Suppressor macrophage treated with lipopolysaccharide for 1 hour (primary cell): ENCODE measurements at regions not wholly inside any gene's neighbourhood (a gene's known extent, or its start where the extent isn't known, plus 50 kb on each side); places are given as distances from the start of the nearest gene placed in this dataset.
"Not testable (repeated sequence)": the region's sequence is repeated elsewhere in the genome, so short reads cannot be mapped to it uniquely, and the experiment has no call there.

Experiments
- DNase-seq, 3 donors: peaks; one replicate each; pipeline ENCODE4 v3.0.0-alpha.2; 2020 to 2022

DNA sequence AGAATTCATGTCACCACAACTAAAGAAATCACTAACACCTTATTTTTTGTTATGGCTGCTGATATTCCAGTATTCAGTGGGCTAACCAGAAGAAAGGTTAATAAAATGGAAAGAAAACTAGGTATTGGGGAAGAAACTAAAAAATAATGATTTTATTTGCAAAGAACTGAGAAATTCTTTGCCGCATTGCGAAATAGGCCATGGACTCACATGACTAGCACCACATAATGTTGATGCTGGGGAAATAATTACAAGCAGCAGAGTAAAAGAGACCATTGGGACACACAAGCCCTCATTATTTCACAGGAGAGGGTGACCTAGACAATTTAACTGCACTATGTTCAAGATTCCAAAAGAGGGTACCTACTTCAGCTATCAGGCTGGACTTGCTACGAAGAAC is 1411.5 kb downstream of the SLITRK5 start:
- no peak for DNase-seq

DNA sequence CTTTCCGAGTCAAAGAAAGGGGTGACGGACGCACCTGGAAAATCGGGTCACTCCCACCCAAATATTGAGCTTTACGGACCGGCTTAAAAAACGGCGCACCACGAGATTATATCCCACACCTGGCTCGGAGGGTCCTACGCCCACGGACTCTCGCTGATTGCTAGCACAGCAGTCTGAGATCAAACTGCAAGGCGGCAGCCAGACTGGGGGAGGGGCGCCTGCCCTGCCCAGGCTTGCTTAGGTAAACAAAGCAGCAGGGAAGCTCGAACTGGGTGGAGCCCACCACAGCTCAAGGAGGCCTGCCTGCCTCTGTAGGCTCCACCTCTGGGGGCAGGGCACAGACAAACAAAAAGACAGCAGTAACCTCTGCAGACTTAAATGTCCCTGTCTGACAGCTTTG is 1416.9 kb downstream of the SLITRK5 start:
- not testable (repeated sequence) for DNase-seq

DNA sequence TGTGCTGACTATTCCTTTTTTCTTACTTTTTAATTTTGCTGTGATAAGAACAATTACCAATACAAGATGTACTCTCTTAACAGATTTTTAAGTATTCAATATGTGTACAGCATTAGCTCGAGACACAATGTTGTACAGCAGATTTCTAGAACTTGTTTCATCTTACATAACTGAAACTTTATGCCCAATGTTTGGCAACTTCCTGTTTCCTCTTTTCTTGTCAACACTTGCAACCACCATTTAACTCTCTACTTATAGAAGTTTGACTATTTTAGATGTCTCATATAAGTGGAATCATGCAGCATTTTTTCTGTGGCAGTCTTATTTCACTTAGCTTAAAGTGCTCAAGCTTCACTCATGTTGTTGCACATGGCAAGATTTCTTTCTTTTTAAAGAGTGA is 1426.8 kb downstream of the SLITRK5 start:
- peak in 2 of 3 donors; percentile 2 to 20 for DNase-seq

DNA sequence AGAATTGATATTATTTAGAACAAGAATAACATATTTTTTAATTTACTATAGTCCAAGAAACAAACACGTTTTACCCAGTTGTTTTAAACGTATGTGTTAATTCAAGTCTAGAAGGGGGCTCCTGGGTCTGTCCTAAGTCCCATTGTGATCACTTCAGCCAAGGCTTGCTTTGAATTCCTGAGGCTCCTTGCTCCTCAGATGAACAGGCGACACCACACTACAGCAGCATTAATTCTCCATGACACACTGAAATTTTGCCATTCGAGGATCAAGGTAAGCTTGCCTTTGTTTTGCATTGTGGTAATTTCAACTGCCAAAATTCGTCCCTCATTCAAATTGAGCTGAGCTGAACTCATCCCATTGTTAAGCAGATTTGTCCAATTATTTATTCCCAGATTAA is 1442.6 kb downstream of the SLITRK5 start:
- no peak for DNase-seq

DNA sequence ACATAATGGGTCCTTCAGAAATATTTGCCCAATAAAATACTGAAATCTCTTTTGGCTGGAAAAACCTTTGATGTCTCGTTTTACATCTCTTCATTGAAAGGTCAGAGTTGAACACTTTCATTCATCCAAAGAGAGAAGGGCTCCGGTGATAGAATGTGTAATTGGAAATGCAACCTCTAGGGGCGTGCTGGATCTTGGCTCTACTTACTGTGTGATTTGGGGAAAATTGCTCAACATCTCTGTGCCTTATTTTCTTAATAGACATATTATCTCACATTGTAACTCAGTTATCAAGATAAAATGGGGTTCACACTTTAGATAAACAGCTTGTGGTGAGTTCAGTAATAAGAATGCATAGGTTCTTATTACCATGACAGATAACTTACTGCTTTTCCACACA is 1444.1 kb downstream of the SLITRK5 start:
- DNase-seq, result no peak

DNA sequence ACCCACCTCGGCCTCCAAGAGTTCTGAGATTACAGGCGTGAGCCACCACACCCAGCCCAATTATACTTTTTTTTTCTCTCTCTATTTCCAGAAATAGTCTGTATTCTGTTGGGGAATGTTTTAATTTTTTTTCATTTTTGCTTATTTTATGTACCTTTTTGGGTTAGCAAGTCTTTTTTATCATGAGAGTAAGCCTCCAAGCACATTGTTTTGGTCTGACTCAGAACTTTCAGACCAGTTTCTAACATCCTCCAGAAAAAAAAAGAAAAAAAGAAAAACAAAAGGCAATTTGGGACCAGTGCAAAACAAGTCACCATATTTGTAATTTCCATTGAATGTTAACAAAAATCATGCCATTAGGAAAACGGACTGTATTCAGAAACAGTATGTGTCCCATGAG is 1465.5 kb downstream of the SLITRK5 start:
- DNase-seq, result no peak

DNA sequence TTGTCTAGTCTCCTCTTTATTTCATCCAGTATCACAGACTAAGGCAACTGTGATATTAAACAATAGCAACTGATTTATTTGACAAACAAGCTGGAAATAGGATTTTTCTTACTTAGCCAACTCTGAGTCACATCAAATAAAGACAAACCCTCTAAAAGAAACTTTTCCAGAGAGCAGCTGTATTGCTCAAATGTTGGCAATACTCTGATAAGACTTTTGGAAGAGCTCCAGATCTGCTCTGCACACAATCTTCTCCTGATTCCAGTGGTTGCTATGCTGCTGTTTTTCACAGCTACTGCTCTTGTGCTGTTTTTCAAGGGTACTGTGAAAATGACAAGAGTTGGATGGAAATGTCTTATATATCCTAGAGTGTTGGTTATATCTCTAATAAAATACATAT is 1479.2 kb downstream of the SLITRK5 start:
- DNase-seq, result no peak

DNA sequence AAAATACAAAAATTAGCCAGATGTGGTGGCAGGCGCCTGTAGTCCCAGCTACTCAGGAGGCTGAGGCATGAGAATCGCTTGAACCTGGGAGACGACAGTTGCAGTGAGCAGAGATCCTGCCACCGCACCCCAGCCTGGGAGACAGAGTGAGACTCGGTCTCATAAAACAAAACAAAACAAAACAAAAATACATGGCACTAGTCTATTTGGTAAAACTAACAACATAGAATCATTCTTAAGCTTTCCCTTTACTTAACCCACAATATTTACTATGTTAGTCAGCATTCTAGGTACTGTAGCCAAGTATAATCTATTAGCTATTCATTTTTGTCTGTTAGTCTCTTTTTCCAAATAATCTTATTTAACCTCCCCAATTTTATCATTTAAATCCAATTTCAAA is 1482.8 kb downstream of the SLITRK5 start:
- no peak for DNase-seq

DNA sequence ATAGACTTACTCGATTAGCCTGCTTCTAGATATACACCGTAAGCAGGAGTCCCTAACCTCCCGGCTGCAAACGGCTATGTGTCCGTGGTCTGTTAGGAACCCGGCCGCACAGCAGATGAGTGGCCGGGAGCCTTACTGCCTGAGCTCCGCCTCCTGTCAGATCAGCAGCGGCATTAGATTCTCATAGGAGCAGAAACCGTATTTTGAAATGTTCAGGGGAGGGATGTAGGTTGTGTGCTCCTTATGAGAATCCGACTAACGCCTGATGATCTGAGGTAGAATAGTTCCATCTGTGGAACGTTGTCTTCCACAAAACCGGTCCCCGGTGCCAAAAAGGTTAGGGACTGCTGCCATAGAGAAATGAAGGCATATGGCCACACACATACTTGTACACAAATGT is 1491.9 kb downstream of the SLITRK5 start:
- no peak for DNase-seq

DNA sequence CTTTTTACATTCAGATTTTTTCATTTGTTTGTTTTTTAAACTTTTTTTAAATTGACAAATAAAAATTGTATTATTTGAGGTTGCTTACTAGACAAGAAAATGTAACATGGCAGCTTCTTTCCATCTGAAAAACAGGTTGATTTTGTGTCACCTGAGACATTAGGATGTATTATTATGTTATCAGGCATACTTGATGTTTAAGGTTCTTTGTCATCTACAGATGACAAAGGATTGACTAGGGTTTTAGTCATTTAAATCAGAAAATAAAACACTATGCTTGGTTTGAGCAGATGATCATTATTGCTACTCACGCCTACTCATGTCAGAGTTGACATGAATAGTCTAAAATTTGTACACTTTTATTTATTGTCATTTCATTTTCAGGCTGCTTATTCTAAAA is 1494.5 kb downstream of the SLITRK5 start:
- DNase-seq, result no peak

DNA sequence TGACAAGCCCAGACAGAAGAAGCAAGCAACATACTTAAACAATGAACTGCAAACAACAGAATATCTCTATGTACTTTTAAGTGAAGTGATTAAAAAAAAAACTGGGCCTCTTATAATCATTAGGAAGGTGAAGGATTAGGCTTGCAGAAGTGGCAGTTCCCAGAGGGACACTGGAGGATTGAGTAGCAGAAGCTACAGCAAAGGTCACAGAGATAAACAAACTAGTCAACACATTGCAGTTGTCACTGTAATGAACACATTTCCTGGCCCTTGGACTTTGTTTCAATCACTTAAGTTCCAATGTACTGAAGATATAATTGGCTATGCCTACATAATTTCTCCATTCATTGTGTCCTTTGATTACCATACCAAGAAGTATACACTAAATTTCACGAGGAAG is 1498.8 kb downstream of the SLITRK5 start:
- no peak for DNase-seq

DNA sequence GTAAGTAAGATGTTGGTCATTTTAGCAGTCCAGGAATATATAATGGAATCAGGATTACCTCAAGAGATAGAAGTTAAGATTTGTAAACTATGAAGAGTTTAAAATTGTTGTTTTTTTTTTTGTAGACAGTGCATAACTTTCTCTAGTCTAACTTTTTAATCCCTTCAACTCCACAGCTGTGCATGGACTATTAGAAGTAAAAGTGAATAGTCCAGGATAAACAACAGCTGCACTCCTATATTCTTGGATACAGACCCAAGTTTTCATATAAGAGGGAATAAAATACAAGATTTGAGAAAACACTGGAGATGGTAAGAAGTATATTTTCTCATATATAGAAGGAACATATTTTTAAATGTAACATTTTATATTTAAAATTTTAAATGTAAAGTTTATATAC is 1509.9 kb downstream of the SLITRK5 start:
- DNase-seq, result no peak

DNA sequence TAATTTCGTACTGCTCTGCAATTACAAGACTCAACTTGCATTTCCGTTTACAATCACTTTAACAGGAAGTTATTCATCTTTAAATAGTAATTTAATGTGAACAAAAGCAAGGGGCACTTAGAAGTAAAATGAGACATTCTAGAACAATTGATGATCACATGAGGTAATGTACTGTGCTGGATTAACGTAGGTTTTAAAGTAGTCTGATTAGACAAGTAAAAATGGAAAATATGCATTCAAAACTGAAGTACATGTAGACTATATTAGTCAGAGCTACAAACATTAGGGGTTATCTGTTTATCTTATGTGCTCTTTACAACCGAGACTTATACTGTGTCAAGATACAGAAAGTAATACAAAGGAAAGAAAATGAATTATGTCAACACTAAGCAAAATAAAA is 1528.0 kb downstream of the SLITRK5 start:
- DNase-seq, result no peak

DNA sequence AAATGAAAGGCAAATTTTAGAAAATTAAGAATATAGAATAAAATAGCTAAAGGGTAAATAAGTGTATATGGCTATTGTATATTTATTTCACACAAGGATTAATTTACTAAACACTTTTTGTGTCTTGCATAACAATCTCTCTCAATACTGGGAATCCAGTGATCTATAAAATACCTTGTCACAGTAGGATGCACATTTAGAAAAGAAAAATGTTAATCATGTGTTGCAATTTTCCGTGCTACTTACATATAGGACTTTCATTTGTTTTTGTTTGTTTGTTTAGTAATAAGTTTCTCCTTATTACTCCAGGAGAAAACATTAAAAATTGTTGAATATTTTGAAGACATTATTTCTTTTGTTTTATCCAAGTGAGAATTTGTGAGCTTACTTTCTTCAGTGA is 1533.3 kb downstream of the SLITRK5 start:
- no peak for DNase-seq

DNA sequence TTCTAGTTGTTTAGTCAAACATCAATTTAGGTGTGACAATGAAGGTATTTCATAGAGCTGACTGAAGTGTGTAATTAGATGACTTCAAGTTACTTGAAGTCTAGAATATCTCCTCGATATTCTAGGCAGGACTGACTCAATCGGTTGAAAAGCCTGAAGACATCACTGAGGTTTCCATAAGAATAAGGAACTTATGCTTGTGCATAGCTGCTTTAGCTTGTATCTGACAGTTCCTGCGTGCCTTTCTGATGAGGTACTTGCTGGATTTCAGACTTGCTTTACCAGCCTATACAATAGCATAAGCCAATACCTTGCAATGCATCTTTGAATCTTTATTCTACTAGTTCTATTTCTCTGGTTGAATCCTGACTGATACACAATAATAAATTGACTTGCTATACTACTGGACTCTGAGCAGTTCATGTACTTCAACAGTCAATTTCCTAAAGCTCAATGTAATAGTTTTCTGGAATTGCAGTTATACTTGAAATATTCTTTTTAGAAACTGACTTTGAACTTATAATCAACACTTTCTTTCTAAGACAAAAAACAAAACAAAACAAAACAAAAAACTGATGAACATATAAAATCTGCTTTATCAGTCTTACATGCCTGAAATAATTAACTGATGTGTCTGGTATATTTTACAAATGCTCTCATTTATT is 1534.8 kb downstream of the SLITRK5 start:
- DNase-seq, result no peak

DNA sequence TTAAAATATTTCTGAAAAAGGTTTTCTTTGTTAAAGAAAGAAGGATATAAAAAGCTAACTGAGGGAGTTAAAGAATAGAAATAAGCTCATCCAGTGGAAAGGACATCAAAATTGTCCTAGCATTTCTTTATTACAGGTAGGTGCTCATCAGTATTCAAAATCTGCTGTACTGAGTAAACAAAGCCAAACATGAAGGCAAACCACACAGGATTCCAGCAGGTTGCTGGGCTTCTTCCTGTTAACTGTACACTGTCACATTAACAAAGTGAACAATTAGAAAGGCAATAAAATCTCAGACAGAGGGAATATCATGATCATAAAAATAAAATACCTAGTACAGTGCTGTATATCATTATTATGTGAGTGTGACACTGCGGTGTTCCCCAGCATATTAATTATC is 1541.0 kb downstream of the SLITRK5 start:
- DNase-seq, result no peak

DNA sequence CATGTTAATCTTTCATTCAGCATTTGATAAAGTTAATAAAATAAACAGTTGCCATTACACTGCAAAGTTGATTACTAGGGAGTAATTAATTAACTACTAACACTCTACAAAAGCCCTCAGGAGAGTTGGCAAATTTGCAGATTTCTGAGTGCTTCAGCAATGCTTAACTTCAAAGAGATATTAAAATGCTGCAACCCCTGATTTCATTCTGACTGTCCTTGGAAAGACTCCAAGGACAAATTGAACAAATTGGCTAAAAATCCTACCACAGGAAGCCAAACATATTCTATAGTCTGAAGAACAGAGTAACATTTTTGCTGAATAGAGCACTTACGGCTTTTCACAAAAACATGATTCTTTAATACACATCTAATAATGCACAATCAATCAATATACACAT is 1543.0 kb downstream of the SLITRK5 start:
- DNase-seq, result no peak

DNA sequence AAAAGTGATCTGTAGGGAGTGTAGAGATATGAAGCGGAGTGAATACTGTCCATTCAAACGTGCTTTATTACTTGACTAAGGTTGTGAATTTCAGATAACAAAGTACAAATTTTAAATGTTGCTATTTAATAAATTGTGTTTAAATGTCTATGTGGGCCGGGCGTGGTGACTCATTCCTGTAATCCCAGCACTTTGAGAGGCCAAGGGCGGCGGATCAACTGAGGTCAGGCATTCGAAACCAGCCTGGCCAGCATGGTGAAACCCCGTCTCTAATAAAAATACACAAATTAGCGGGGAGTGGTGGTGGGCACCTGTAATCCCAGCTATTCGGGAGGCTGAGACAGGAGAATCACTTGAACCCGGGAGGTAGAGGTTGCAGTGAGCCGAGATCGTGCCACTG is 1544.1 kb downstream of the SLITRK5 start:
- not testable (repeated sequence) for DNase-seq

DNA sequence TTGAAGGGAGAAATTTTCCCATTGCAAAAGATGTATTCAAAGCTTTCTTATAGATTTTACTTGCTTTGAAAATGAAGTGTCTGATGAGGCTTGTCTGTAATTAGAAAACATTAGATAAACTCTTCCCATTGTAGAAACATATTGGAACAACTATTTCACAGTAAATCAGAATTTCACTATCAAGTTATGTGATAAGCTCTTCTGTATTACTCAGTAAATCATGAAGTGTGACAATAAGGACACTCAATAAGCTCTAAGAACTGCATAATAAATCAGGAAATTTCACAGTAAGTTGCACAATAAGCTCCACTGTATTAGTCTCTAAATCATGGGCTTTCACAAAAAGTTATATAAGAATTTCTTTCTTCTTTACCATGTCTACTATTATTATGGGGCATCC is 1546.6 kb downstream of the SLITRK5 start:
- no peak for DNase-seq

DNA sequence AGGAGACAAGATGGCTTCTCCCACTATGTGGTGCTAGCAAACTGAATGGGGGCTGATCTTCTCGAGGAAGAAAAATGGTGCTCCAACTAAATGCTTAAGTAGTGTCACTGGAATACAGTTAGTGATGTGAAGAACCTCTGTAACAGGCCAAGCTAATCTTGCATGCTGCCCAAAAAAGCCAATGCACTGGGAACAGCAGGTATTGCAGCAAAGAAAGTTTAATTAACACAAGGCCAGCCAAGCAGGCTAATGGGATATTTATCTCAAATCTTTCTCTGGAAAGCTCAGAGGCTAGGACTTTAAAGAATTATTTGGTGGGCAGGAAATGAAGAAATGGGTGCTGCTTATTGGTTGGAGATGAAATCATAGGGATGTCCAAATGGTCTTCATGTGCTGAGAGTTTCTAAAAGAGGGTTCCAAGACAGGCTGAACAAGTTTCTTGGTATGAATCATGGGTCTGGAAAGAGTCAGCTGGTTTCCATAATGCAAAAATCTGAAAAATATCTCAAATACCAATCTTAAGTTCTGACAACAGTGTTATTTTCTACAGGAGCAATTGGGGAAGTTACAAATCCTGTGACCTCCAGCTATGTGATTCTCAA is 1550.5 kb downstream of the SLITRK5 start:
- no peak for DNase-seq

DNA sequence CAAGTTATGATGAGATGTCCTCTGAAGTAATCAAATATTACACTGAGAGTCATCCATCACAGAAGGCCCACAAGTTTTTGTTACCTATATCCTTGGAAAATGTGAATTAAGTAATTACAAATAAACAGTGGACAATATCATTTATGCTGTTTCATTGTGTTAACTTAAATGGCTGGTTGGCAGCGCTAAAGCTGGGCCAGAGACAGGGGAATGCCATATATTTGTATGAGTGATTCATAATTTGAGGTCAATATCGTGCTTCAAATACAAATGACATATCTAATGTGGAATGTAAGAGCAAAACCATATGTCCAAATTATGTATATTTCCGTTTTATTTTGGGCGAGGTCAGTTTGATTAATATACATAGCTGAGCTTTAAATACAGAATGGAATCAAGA is 1556.2 kb downstream of the SLITRK5 start:
- DNase-seq, result no peak

DNA sequence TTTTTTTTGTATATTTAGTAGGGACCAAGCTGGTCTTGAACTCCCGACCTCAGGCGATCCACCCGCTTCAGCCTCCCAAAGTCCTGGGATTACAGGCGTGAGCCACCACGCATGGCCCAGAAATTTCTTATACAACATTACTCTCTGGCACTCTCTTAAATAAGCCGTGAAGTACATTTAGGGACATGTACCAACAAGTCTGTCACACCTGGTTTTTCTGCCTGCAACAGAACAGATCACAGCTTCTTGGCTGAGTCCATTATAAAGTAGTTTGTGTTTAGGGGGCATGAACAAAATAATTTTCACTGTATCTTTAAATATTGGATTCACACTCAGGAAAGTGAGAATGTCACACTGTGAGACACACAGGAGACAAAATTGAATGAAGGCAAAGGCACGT is 1567.3 kb downstream of the SLITRK5 start:
- DNase-seq, result no peak

DNA sequence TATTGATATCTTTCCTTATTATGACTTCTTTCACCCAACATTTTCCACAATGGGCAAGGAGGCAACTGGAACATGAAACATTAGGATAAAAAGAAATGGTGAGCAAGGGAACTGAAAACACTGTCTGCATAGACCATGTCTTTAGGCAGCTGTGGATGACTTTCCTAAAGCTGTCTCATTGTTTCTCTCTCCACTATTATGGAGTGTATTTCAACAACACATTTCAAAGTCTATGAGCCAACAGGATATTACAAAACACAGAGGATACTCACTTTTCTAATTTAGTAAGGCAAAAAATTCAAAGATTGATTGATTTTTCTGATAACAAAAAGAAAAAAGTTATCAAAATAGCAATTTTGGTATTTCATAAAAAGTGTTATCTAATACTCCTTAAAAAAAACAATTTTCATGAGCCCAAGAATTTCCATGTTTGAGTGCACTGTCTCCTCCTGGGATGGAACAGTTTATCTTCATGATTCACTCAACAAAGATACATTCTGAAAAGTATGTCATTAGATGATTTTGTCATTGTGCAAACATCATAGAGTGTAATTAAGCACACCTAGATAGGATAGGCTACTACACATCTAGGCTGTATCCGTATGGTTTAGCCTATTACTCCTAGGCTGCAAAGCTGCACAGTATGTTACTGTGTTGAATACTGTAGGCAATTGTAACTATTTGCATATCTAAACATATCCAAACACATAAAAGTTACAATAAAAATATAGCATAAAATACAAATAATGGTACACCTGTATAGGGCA is 1568.4 kb downstream of the SLITRK5 start:
- no peak for DNase-seq

DNA sequence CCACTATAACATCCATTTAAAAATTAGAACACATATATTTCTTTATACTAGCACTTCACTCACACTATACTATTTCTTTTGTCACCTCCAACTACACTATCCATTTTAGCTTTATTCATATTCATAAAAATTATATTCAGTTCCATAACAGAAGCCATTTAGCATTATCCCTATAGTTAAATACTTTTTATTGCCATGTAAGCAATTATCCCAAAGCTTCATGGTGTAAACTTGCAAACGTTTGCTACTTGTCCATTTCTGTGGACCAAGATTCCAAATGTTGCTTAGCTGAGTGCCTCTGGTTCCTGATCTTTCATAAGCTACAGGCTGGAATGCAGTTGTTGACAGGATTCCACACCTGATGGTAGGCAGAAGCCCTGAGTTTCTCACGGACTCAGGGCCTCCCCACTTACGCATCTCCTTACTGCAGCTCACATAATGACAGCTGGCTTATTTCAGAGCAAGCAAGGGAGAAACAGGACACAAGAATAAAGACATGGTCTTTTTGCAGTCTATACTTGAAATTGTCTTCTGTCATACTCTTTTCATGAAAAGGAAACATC is 1584.8 kb downstream of the SLITRK5 start:
- no peak for DNase-seq
